Thyroid gland (tissue), 4 donors: ENCODE measurements at regions not wholly inside any gene's neighbourhood (a gene's known extent, or its start where the extent isn't known, plus 50 kb on each side); places are given as distances from the start of the nearest gene placed in this dataset.

Experiments
- DNase-seq, 2 donors: peaks; one replicate each; pipeline ENCODE4 v3.0.0-alpha.2; 2019
- H3K27ac ChIP-seq, 3 donors: fragments of 200-600 bp; sonication (generic); 1 replicate in 2 of 3; 2 replicates in 1 of 3; pipeline ENCODE4 v1.5.1; 2016 to 2019; ENCODE audit warnings: mild to moderate bottlenecking in 1 of 3, moderate library complexity in 1 of 3
- H3K27me3 ChIP-seq: fragments of 200-600 bp; sonication (generic); one replicate; pipeline ENCODE4 v1.5.1; 2019
- H3K36me3 ChIP-seq, 2 donors: fragments of 200-600 bp; sonication (generic); one replicate each; pipeline ENCODE4 v1.5.1; 2016 to 2019
- H3K4me1 ChIP-seq, 2 donors: fragments of 200-600 bp; sonication (generic); one replicate each; pipeline ENCODE4 v1.5.1; 2017 to 2019
- H3K4me3 ChIP-seq, 3 donors: fragments of 200-600 bp; sonication (generic); replicated peaks in 1 of 3; 1 replicate in 2 of 3; 2 replicates in 1 of 3; pipeline ENCODE4 v1.5.1; 2016; ENCODE audit warnings: mild to moderate bottlenecking in 1 of 3
- H3K9me3 ChIP-seq: fragments of 200-600 bp; sonication (generic); one replicate; pipeline ENCODE4 v1.5.1; 2017
- POLR2A ChIP-seq, 2 donors: fragments of 450-650 bp; IDR thresholded peaks; one replicate each; pipeline ENCODE4 v1.6.1; 2017; ENCODE audit warnings: antibody characterized with exemption in 2 of 2, mild to moderate bottlenecking in 2 of 2, moderate library complexity in 1 of 2
- WGBS, 2 donors: methylation state at CpG; one replicate each; pipeline ENCODE4 v1.1.5; 2017; 5-methylcytosine and 5-hydroxymethylcytosine counted together
- intact Hi-C: fragments of 100-400 bp; cut with DNase I; formaldehyde crosslinking; loops from one replicate; pipeline ENCODE4 v1.15.1; 2023
- TF ChIP-seq, protein P1 (sequence below), 6 experiments: fragments of 200-600 bp in 3 of 6; fragments of 450-650 bp in 3 of 6; sonication (generic) in 3 of 6; IDR thresholded peaks; one replicate each; pipeline ENCODE4 v1.5.1; 2016 to 2019; ENCODE audit warnings: antibody characterized with exemption in 6 of 6, mild to moderate bottlenecking in 2 of 6, inconsistent platforms in 1 of 6, moderate library complexity in 1 of 6

DNA sequence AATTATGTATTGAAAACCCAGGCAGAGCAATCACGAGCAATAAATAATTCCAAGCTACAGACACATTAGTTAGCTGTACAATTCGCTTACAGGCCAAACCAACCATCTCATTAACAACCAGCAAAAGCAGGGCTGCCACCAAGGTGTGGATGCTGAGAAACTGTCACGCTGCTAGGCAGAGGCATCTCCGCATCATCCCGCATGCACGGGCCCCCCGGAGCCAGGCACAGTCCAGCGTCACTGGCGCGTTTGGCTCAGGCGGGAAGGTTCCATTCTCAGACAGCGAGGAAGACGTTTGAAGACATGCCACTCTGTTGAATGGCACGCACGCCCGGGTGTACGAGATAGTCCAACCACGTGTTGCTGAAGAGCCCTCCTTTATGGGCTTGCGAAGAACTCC, 184.0 kb downstream of the OLFM1 start:
- 77 to 79% methylated on average over 19 of the region's 19 CpGs for WGBS, 2 donors
- no peaks in the 10 kb centered on the region for H3K36me3 ChIP-seq
- peaks cover 18 to 20% of the 10 kb centered on the region in 2 donors for H3K4me1 ChIP-seq
- H3K27ac ChIP-seq: no peak overlapping the region
- H3K27me3 ChIP-seq: no peaks in the 10 kb centered on the region
- no peaks in the 10 kb centered on the region for H3K9me3 ChIP-seq
- TF ChIP-seq, protein P1, sequence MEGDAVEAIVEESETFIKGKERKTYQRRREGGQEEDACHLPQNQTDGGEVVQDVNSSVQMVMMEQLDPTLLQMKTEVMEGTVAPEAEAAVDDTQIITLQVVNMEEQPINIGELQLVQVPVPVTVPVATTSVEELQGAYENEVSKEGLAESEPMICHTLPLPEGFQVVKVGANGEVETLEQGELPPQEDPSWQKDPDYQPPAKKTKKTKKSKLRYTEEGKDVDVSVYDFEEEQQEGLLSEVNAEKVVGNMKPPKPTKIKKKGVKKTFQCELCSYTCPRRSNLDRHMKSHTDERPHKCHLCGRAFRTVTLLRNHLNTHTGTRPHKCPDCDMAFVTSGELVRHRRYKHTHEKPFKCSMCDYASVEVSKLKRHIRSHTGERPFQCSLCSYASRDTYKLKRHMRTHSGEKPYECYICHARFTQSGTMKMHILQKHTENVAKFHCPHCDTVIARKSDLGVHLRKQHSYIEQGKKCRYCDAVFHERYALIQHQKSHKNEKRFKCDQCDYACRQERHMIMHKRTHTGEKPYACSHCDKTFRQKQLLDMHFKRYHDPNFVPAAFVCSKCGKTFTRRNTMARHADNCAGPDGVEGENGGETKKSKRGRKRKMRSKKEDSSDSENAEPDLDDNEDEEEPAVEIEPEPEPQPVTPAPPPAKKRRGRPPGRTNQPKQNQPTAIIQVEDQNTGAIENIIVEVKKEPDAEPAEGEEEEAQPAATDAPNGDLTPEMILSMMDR (IDR thresholded peaks at IDR 0.05): no peak
- no peak for TF ChIP-seq POLR2A (IDR thresholded peaks at IDR 0.05)
- intact Hi-C loops: no loop called here
- no peak for DNase-seq
- H3K4me3 ChIP-seq: no peak overlapping the region

DNA sequence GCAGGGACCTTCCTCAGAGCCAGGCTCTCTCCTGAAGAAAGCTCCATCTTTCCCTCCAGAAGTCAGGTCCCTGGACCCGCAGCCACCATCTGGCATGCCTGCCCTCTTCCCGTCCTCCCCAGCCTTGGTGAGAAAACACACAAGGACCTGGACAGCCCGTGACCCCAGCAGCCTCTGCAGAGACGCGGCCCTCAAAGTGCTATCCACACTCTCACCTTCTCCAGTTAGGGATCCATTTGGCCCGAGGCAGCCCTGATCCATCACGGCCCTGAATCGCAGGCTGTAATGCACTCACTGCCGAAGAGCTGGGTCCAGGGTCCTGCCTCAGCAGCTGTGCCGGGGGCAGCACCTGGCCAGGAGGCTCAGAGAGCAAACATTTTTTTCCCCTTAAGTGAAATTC, 185.1 kb downstream of the OLFM1 start:
- H3K27me3 ChIP-seq: no peaks in the 10 kb centered on the region

DNA sequence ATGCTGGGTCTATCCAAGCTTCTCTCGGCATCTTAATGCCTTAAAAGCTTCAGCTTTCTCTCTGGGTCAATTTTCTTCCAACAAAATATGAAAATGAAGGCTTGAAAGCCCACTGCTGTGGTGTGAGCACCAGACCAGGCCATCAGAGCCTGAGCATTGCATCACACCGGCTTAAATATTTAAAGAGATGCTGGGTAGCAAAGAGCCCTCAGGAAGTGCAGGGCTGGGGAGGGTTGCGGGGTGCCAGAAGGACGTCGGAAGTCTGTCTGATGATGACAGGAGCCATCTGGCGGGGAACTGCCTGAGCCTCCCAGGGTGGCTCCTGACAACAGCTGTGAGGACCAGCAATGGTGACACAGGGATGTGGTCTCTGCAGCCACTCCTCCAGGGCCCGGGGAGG, 185.5 kb downstream of the OLFM1 start:
- no peaks in the 10 kb centered on the region for H3K9me3 ChIP-seq
- TF ChIP-seq, protein P1 (IDR thresholded peaks at IDR 0.05): no peak
- TF ChIP-seq POLR2A (IDR thresholded peaks at IDR 0.05): no peak
- H3K36me3 ChIP-seq: no peaks in the 10 kb centered on the region
- H3K4me3 ChIP-seq: no peak overlapping the region
- WGBS, 2 donors: 75 to 81% methylated on average over 7 of the region's 7 CpGs
- peaks cover 20 to 21% of the 10 kb centered on the region in 2 donors for H3K4me1 ChIP-seq
- intact Hi-C loops: no loop called here
- H3K27ac ChIP-seq: no peak overlapping the region
- DNase-seq: no peak
- no peaks in the 10 kb centered on the region for H3K27me3 ChIP-seq

More for the DNA sequence above, 185.1 kb downstream of the OLFM1 start:
- intact Hi-C loops: no loop called here
- no peak overlapping the region for H3K4me3 ChIP-seq
- H3K9me3 ChIP-seq: no peaks in the 10 kb centered on the region
- no peak for TF ChIP-seq POLR2A (IDR thresholded peaks at IDR 0.05)
- TF ChIP-seq, protein P1 (IDR thresholded peaks at IDR 0.05): no peak
- H3K36me3 ChIP-seq: no peaks in the 10 kb centered on the region
- 76 to 81% methylated on average over 9 to 10 of the region's 10 CpGs for WGBS, 2 donors
- peaks cover 19 to 20% of the 10 kb centered on the region in 2 donors for H3K4me1 ChIP-seq
- no peak overlapping the region for H3K27ac ChIP-seq
- DNase-seq: no peak

DNA sequence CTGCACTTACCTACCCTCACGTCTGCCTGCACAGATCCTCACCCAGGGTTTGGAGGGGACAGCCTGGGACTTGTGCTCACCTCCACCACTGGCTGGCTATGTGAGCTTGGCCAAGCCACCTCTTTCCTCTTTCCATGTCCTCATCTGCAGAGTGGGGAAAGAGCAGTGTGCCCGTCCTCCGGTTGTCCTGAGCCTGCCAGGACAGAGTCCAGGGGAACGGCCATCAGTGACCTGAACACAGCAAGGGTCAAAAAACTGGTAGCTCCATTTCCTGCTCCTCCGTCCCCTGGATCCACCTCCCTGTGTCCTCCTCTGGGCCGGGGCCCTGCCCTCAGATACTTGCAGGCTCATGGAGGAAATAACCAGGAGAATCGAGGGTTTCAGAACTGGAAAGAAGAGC, 187.7 kb downstream of the OLFM1 start:
- intact Hi-C loops: no loop called here
- TF ChIP-seq POLR2A (IDR thresholded peaks at IDR 0.05): no peak
- TF ChIP-seq, protein P1 (IDR thresholded peaks at IDR 0.05): no peak
- DNase-seq: no peak
- Histone ChIP-seq H3K27me3 (no peaks in the 10 kb centered on the region), H3K4me1 (peaks cover 19% of the 10 kb centered on the region in 2 donors), H3K36me3 (no peaks in the 10 kb centered on the region), H3K9me3 (no peaks in the 10 kb centered on the region), H3K27ac (peak overlapping the region in 1 of 3 donors; percentile 71), H3K4me3 (no peak overlapping the region)
- 72 to 79% methylated on average over 5 to 7 of the region's 7 CpGs for WGBS, 2 donors

DNA sequence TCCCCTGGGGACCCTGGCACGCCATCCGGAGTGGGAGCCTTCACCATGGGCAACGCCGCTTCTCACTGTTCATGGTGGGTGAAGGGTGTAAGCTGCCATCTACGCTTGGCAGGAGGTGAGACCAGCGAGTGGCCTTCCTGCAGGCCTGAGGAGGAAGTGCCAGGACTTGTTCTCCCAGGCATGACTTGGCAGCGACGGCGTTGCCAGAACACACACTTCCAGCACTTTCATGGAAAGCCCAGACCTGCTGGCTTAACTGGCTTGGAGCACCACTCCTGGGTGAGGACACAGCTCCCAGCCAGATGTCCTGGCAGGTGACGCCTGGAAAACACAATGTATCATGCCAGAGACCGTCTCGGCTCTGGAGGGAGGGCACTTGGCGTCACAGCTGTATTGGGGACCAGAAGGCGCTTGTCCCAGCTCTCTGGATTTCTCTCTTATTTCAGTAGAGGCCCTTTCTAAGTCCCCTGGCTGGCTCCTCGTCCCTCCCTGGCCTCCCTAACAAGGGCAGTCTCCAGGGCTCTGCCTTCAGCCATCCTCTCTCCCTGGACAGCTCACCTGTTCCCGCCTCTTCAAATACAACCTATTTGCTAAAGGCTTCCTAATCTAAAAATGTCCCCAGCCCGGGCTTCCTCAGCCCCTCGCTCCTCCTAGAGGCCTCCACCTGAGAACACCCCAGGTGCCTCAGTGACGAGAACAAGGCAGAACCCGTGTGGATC, 188.3 kb downstream of the OLFM1 start:
- no peak for TF ChIP-seq POLR2A (IDR thresholded peaks at IDR 0.05)
- TF ChIP-seq, protein P1 (IDR thresholded peaks at IDR 0.05): peak in 3 of 6 experiments; percentile 22 to 46 (median 42)
- WGBS, 2 donors: 59 to 66% methylated on average over 10 to 11 of the region's 20 CpGs
- peak; percentile 90 to 94 for DNase-seq
- peaks cover 19% of the 10 kb centered on the region in 2 donors for H3K4me1 ChIP-seq
- no peaks in the 10 kb centered on the region for H3K9me3 ChIP-seq
- no peak overlapping the region for H3K4me3 ChIP-seq
- intact Hi-C loops: no loop called here
- no peaks in the 10 kb centered on the region for H3K27me3 ChIP-seq
- H3K36me3 ChIP-seq: no peaks in the 10 kb centered on the region
- peak overlapping the region in 1 of 3 donors; percentile 71 for H3K27ac ChIP-seq
